A549 (cell line): ENCODE measurements at regions not wholly inside any gene's neighbourhood (a gene's known extent, or its start where the extent isn't known, plus 50 kb on each side); places are given as distances from the start of the nearest gene placed in this dataset.
A peak's percentile ranks its signal among the peaks of the same experiment; 100 is the strongest.
"Not testable (repeated sequence)": the region's sequence is repeated elsewhere in the genome, so short reads cannot be mapped to it uniquely, and the experiment has no call there.

Experiments used
- ATAC-seq, 2 experiments: fragments of 200-7000 bp in 1 of 2; fragments of >200 bp in 1 of 2; cut with Nextera tagmentation in 1 of 2; cut with Tn5 transposase in 1 of 2; 3 replicates each; pipeline versions ENCODE4 v1.8.0 to v1.9.1; 2018 to 2020; ENCODE audit warnings: mild to moderate bottlenecking in 1 of 2, moderate library complexity in 1 of 2
- CTCF ChIA-PET: fragments of 300-600 bp; sonication (Branson Sonifier 250); formaldehyde crosslinking; extraction: SDS; loops from one replicate; lab custom pipeline; 2021; ENCODE audit warnings: antibody characterized with exemption, inconsistent platforms; lab: Yijun Ruan, JAX
- POLR2A ChIA-PET: fragments of 350-600 bp; formaldehyde crosslinking; extraction: SDS; loops from one replicate; lab custom pipeline; 2021; ENCODE audit warnings: antibody characterized with exemption, inconsistent platforms; lab: Yijun Ruan, JAX
- DNase-seq, 2 experiments: peaks; one replicate each; pipeline versions ENCODE4 v3.0.0 to v3.0.0-alpha.2; 2011 to 2016; ENCODE audit warnings: low read depth in 1 of 2, low spot score in 1 of 2
- FAIRE-seq: peaks from 2 replicates; lab custom pipeline; 2011; peaks lifted over from hg19 to GRCh38; lab: Jason Lieb, UNC
- H3K27ac ChIP-seq, 2 experiments: fragments of >200 bp; sonication (Bioruptor Twin); formaldehyde crosslinking; 3 replicates each; pipeline ENCODE4 v1.5.1; 2016 to 2017
- H3K4me1 ChIP-seq: fragments of >200 bp; sonication (Bioruptor Twin); formaldehyde crosslinking; 3 replicates; pipeline ENCODE4 v1.6.1; 2016
- H3K4me2 ChIP-seq: fragments of >200 bp; sonication (Bioruptor Twin); formaldehyde crosslinking; 3 replicates; pipeline ENCODE4 v1.6.1; 2016
- H3K4me3 ChIP-seq: fragments of >200 bp; sonication (Bioruptor Twin); formaldehyde crosslinking; 3 replicates; pipeline ENCODE4 v1.5.1; 2016
- H3K9me3 ChIP-seq: fragments of >200 bp; sonication (Bioruptor Twin); formaldehyde crosslinking; 3 replicates; pipeline ENCODE4 v1.6.1; 2016
- CHD4 ChIP-seq: fragments of 200-600 bp; sonication (generic); IDR thresholded peaks from 2 replicates; pipeline ENCODE4 v1.6.1; 2016; ENCODE audit warnings: antibody characterized with exemption, mild to moderate bottlenecking, borderline replicate concordance
- CTCF ChIP-seq: fragments of >200 bp; sonication (Bioruptor Twin); formaldehyde crosslinking; IDR thresholded peaks from 3 replicates; pipeline ENCODE4 v1.5.1; 2016
- E2F6 ChIP-seq: IDR thresholded peaks from 2 replicates; pipeline ENCODE4 v1.6.1; 2012; ENCODE audit warnings: low read depth, borderline replicate concordance
- FOSB ChIP-seq: fragments of 250-450 bp; sonication (Bioruptor Pico); IDR thresholded peaks from 2 replicates; pipeline ENCODE4 v1.5.0; 2020; ENCODE audit warnings: mild to moderate bottlenecking, moderate library complexity
- HMGXB4 ChIP-seq: fragments of 250-450 bp; sonication (Bioruptor Pico); IDR thresholded peaks from 2 replicates; pipeline ENCODE4 v1.5.0; 2021; ENCODE audit warnings: mild to moderate bottlenecking, moderate library complexity, borderline replicate concordance
- MAX ChIP-seq: IDR thresholded peaks from 2 replicates; pipeline ENCODE4 v1.6.1; 2012
- NPAS2 ChIP-seq: fragments of 250-450 bp; sonication (Bioruptor Pico); IDR thresholded peaks from 2 replicates; pipeline ENCODE4 v1.8.0; 2022; ENCODE audit warnings: mild to moderate bottlenecking, moderate library complexity, borderline replicate concordance
- NR3C1 ChIP-seq: fragments of >200 bp; sonication (Bioruptor Twin); formaldehyde crosslinking; IDR thresholded peaks from 3 replicates; pipeline ENCODE4 v1.6.1; 2017
- POLR2AphosphoS2 ChIP-seq: conservative IDR thresholded peaks from 2 replicates; pipeline ENCODE4 v1.6.1; 2012; ENCODE audit warnings: low read length, improper control_type of control experiment, inconsistent platforms
- RAD21 ChIP-seq, 2 experiments: fragments of >200 bp in 1 of 2; sonication (Bioruptor Twin) in 1 of 2; formaldehyde crosslinking in 1 of 2; IDR thresholded peaks in 1 of 2; conservative IDR thresholded peaks in 1 of 2; 2 replicates in 1 of 2; 3 replicates in 1 of 2; pipeline ENCODE4 v1.6.1; 2012 to 2018; ENCODE audit warnings: inconsistent platforms in 1 of 2
- RCOR1 ChIP-seq: fragments of 150-350 bp; IDR thresholded peaks from 2 replicates; pipeline ENCODE4 v1.6.1; 2014; ENCODE audit warnings: antibody characterized with exemption, low read length, low read depth
- ZC3H11A ChIP-seq: fragments of 450-650 bp; IDR thresholded peaks from 2 replicates; pipeline ENCODE4 v1.6.1; 2014; ENCODE audit warnings: antibody characterized with exemption, mild to moderate bottlenecking
- ZFP36 ChIP-seq: fragments of 450-650 bp; IDR thresholded peaks from 2 replicates; pipeline ENCODE4 v1.6.1; 2014; ENCODE audit warnings: borderline replicate concordance; ENCODE audit not compliant: partially characterized antibody
- ZSCAN20 ChIP-seq: fragments of 250-450 bp; sonication (Bioruptor Pico); IDR thresholded peaks from 2 replicates; pipeline ENCODE4 v1.8.0; 2022; ENCODE audit warnings: mild to moderate bottlenecking, moderate library complexity
- WGBS: methylation state at CpG from one replicate; pipeline ENCODE4 v1.1.6; 2017; ENCODE audit errors: missing lambda C conversion rate; 5-methylcytosine and 5-hydroxymethylcytosine counted together

GRCh38 chr10:27330074-27330473 lies 89.5 kb upstream of the ACBD5 start:
- TF ChIP-seq NPAS2, result no peak
- TF ChIP-seq POLR2AphosphoS2, result no peak
- TF ChIP-seq, all 56 proteins: peak for 0
- WGBS, result 76% methylated on average over 3 of the region's 3 CpGs
- H3K27ac ChIP-seq, result no peak overlapping the region
- no peak for FAIRE-seq
- H3K4me3 ChIP-seq, result no peak overlapping the region
- no peaks in the 10 kb centered on the region for H3K9me3 ChIP-seq
- no peak for ATAC-seq
- DNase-seq, result no peak
- ChIA-PET CTCF (interaction anchor here (0.7 to 0.9 kb wide), 2 partner anchors 22 to 30 kb away, joined by 3 read pairs; no protein-coding TSS in a partner anchor), POLR2A (interaction anchor here (0.6 kb wide), 1 partner anchor 93 kb away, joined by 3 read pairs; no protein-coding TSS in a partner anchor)
- H3K4me1 ChIP-seq, result no peaks in the 10 kb centered on the region
- H3K4me2 ChIP-seq, result no peak overlapping the region

GRCh38 chr10:27328946-27329345 lies 88.3 kb upstream of the ACBD5 start:
- CTCF ChIA-PET, result interaction anchor here (0.6 kb wide), 1 partner anchor 18 kb away, joined by 4 read pairs; no protein-coding TSS in a partner anchor
- FAIRE-seq, result no peak
- H3K4me3 ChIP-seq, result no peak overlapping the region
- H3K4me1 ChIP-seq, result no peaks in the 10 kb centered on the region
- no peak for ATAC-seq
- H3K27ac ChIP-seq, result no peak overlapping the region
- TF ChIP-seq NR3C1 (no peak), MAX (no peak), RAD21 (conservative IDR thresholded peaks at IDR 0.05 in 1 of 2, IDR thresholded peaks at IDR 0.05 in 1 of 2) (no peak), CTCF (no peak)
- TF ChIP-seq, all 56 proteins: peak for 0
- POLR2A ChIA-PET, result no interaction called here
- DNase-seq, result no peak
- WGBS, result 42% methylated on average over 1 of the region's 1 CpG
- no peaks in the 10 kb centered on the region for H3K9me3 ChIP-seq
- H3K4me2 ChIP-seq, result no peak overlapping the region

- not testable (repeated sequence) for H3K27ac ChIP-seq, ATAC-seq, H3K9me3 ChIP-seq, H3K4me2 ChIP-seq, H3K4me3 ChIP-seq, H3K4me1 ChIP-seq, DNase-seq, FAIRE-seq
- TF ChIP-seq ZC3H11A, result peak; percentile 92
- 45% methylated on average over 5 of the region's 5 CpGs for WGBS
- POLR2A ChIA-PET, result interaction anchor here (0.7 kb wide), 1 partner anchor 158 kb away, joined by 6 read pairs; no protein-coding TSS in a partner anchor
- CTCF ChIA-PET, result interaction anchor here (0.5 kb wide), 1 partner anchor 334 kb away, joined by 3 read pairs; no protein-coding TSS in a partner anchor
Measured at GRCh38 chr10:27326748-27327147, 86.2 kb upstream of the ACBD5 start.

GRCh38 chr10:27319752-27320431 lies 79.3 kb upstream of the ACBD5 start:
- no peak for TF ChIP-seq CHD4
- no peak for TF ChIP-seq RCOR1
- no peak for TF ChIP-seq FOSB (CRISPR knock-in tag)
- TF ChIP-seq POLR2AphosphoS2, result no peak
- TF ChIP-seq HMGXB4 (CRISPR knock-in tag), result no peak
- TF ChIP-seq E2F6, result no peak
- TF ChIP-seq ZSCAN20 (CRISPR knock-in tag), result no peak
- TF ChIP-seq ZFP36, result no peak
- H3K4me2 ChIP-seq, result peak overlapping the region; percentile 62
- peak overlapping the region; percentile 21 to 74; a peak in 4 of 6 replicates for H3K27ac ChIP-seq
- FAIRE-seq (no peak), ATAC-seq (peak; percentile 70 to 77), DNase-seq (peak; percentile 16 to 17)
- H3K9me3 ChIP-seq, result no peaks in the 10 kb centered on the region
- WGBS, result 47% methylated on average over 27 of the region's 44 CpGs
- peak overlapping the region; percentile 40 for H3K4me3 ChIP-seq
- H3K4me1 ChIP-seq, result no peaks in the 10 kb centered on the region
- CTCF ChIA-PET, result no interaction called here
- POLR2A ChIA-PET, result no interaction called here

- Histone ChIP-seq H3K4me3 (peak overlapping the region; percentile 40; the same call in 1 of the 3 replicates), H3K4me2 (peak overlapping the region; percentile 62)
- CTCF ChIA-PET, POLR2A ChIA-PET, H3K9me3 ChIP-seq, ATAC-seq, FAIRE-seq, H3K4me1 ChIP-seq, DNase-seq, H3K27ac ChIP-seq: not testable (repeated sequence)
- WGBS, result 91% methylated on average over 5 of the region's 5 CpGs
Measured at GRCh38 chr10:27319139-27319538, 78.5 kb upstream of the ACBD5 start.

GRCh38 chr10:27315082-27315481 lies 74.5 kb upstream of the ACBD5 start:
- DNase-seq, H3K4me3 ChIP-seq, H3K4me2 ChIP-seq, H3K4me1 ChIP-seq, ATAC-seq, H3K27ac ChIP-seq, POLR2A ChIA-PET, H3K9me3 ChIP-seq: not testable (repeated sequence)
- FAIRE-seq, result peak; percentile 73
- CTCF ChIA-PET, result interaction anchor here (0.6 kb wide), 1 partner anchor 139 kb away, joined by 3 read pairs; no protein-coding TSS in a partner anchor
- WGBS, result 27% methylated on average over 2 of the region's 2 CpGs
